Loucy (cell line): ENCODE measurements at regions not wholly inside any gene's neighbourhood (a gene's known extent, or its start where the extent isn't known, plus 50 kb on each side); places are given as distances from the start of the nearest gene placed in this dataset.

Source experiments
- H2AFZ ChIP-seq: fragments of 200-600 bp; sonication (generic); 2 replicates; pipeline ENCODE4 v1.6.0; 2016; ENCODE audit warnings: antibody characterized with exemption, mild to moderate bottlenecking, low read length, moderate library complexity
- H3F3A ChIP-seq: fragments of 200-600 bp; 2 replicates; pipeline ENCODE4 v1.6.0; 2016; ENCODE audit warnings: antibody characterized with exemption, low read depth, mild to moderate bottlenecking
- H3K27me3 ChIP-seq: fragments of 200-600 bp; sonication (generic); 2 replicates; pipeline ENCODE4 v1.6.1; 2014; ENCODE audit warnings: low read length, mild to moderate bottlenecking; ENCODE audit not compliant: insufficient read depth, poor library complexity, severe bottlenecking
- H3K36me3 ChIP-seq: fragments of 200-600 bp; sonication (generic); 2 replicates; pipeline ENCODE4 v1.6.1; 2016; ENCODE audit warnings: low read length; ENCODE audit not compliant: insufficient read depth
- H3K4me1 ChIP-seq: fragments of 200-600 bp; sonication (generic); 2 replicates; pipeline ENCODE4 v1.5.1; 2014; ENCODE audit warnings: low read length, mild to moderate bottlenecking; ENCODE audit not compliant: insufficient read depth, poor library complexity, severe bottlenecking
- H3K4me2 ChIP-seq: fragments of 200-600 bp; sonication (generic); 2 replicates; pipeline ENCODE4 v1.6.0; 2014; ENCODE audit warnings: antibody characterized with exemption, low read length, low read depth, mild to moderate bottlenecking; ENCODE audit not compliant: poor library complexity, severe bottlenecking
- H3K4me3 ChIP-seq: fragments of 200-600 bp; sonication (generic); 2 replicates; pipeline ENCODE4 v1.5.1; 2014; ENCODE audit warnings: low read length, mild to moderate bottlenecking, mixed read lengths; ENCODE audit not compliant: poor library complexity, severe bottlenecking
- H3K79me2 ChIP-seq: fragments of 200-600 bp; sonication (generic); 2 replicates; pipeline ENCODE4 v1.6.1; 2014; ENCODE audit warnings: low read length; ENCODE audit not compliant: insufficient read depth
- H3K9ac ChIP-seq: fragments of 200-600 bp; sonication (generic); 2 replicates; pipeline ENCODE4 v1.6.0; 2014; ENCODE audit warnings: mild to moderate bottlenecking, low read depth, low read length, moderate library complexity; ENCODE audit not compliant: poor library complexity, severe bottlenecking
- H3K9me2 ChIP-seq: fragments of 200-600 bp; sonication (generic); replicated peaks from 2 replicates; pipeline ENCODE4 v1.6.1; 2016; ENCODE audit warnings: low read depth, low read length, mixed read lengths
- H3K9me3 ChIP-seq: fragments of 200-600 bp; sonication (generic); 2 replicates; pipeline ENCODE4 v1.6.1; 2014; ENCODE audit warnings: mild to moderate bottlenecking, antibody characterized with exemption, low read length, low read depth; ENCODE audit not compliant: insufficient read depth
- H4K20me1 ChIP-seq: fragments of 200-600 bp; sonication (generic); 2 replicates; pipeline ENCODE4 v1.6.0; 2014; ENCODE audit warnings: antibody characterized with exemption, low read length, mild to moderate bottlenecking; ENCODE audit not compliant: insufficient read depth, poor library complexity, severe bottlenecking
- CTCF ChIP-seq: fragments of 200-600 bp; sonication (generic); conservative IDR thresholded peaks from 2 replicates; pipeline ENCODE4 v1.5.1; 2014; ENCODE audit warnings: mild to moderate bottlenecking, antibody characterized with exemption, low read length
- EZH2phosphoT487 ChIP-seq: fragments of 200-600 bp; IDR thresholded peaks from 2 replicates; pipeline ENCODE4 v1.6.1; 2018; ENCODE audit warnings: antibody characterized with exemption, mild to moderate bottlenecking, moderate library complexity, borderline replicate concordance

- no peaks in the 10 kb centered on the region for H3K79me2 ChIP-seq
- H3K9me3 ChIP-seq, result 0 out of 2 replicates have a peak, but pooled peaks cover 7% of the 10 kb centered on the region
- no peaks in the 10 kb centered on the region for H3K27me3 ChIP-seq
- H3K36me3 ChIP-seq, result no peaks in the 10 kb centered on the region
- no peaks in the 10 kb centered on the region for H3K4me1 ChIP-seq
- no peak overlapping the region for H3K9ac ChIP-seq
- H3K4me3 ChIP-seq, result no peak overlapping the region
- no peaks in the 10 kb centered on the region for H4K20me1 ChIP-seq
- H3K4me2 ChIP-seq, result no peak overlapping the region
- H3F3A ChIP-seq, result no peaks in the 10 kb centered on the region
- TF ChIP-seq CTCF (no peak), EZH2phosphoT487 (no peak)
- no peaks in the 10 kb centered on the region for H3K9me2 ChIP-seq
- no peak overlapping the region for H2AFZ ChIP-seq
These were observed 242.1 kb upstream of the TNRC6C start for GRCh38 chr17:77716289-77716926.

GRCh38 chr17:77717941-77718668 lies 240.4 kb upstream of the TNRC6C start:
- H3K9ac ChIP-seq, result no peak overlapping the region

GRCh38 chr17:77718669-77718961 lies 239.9 kb upstream of the TNRC6C start:
- Histone ChIP-seq H3K9ac (no peak overlapping the region), H3K27me3 (no peaks in the 10 kb centered on the region), H3K9me2 (no peaks in the 10 kb centered on the region), H3K4me3 (no peak overlapping the region), H2AFZ (no peak overlapping the region), H4K20me1 (no peaks in the 10 kb centered on the region), H3K9me3 (0 out of 2 replicates have a peak, but pooled peaks cover 7% of the 10 kb centered on the region), H3K4me1 (no peaks in the 10 kb centered on the region), H3K4me2 (no peak overlapping the region), H3K79me2 (no peaks in the 10 kb centered on the region), H3K36me3 (no peaks in the 10 kb centered on the region), H3F3A (no peaks in the 10 kb centered on the region)
- TF ChIP-seq CTCF, result no peak
- TF ChIP-seq EZH2phosphoT487, result no peak

More at GRCh38 chr17:77717941-77718668, 240.4 kb upstream of the TNRC6C start:
- Histone ChIP-seq H3K36me3 (no peaks in the 10 kb centered on the region), H3K4me1 (no peaks in the 10 kb centered on the region), H3F3A (no peaks in the 10 kb centered on the region), H3K4me3 (no peak overlapping the region), H3K9me2 (no peaks in the 10 kb centered on the region), H3K79me2 (no peaks in the 10 kb centered on the region), H4K20me1 (no peaks in the 10 kb centered on the region), H3K4me2 (no peak overlapping the region), H2AFZ (no peak overlapping the region), H3K27me3 (no peaks in the 10 kb centered on the region), H3K9me3 (0 out of 2 replicates have a peak, but pooled peaks cover 7% of the 10 kb centered on the region)
- TF ChIP-seq CTCF (no peak), EZH2phosphoT487 (no peak)
